Epithelial cell of esophagus (primary cell): ENCODE measurements at regions not wholly inside any gene's neighbourhood (a gene's known extent, or its start where the extent isn't known, plus 50 kb on each side); places are given as distances from the start of the nearest gene placed in this dataset.
A peak's percentile ranks its signal among the peaks of the same experiment; 100 is the strongest.

Experiments used
- DNase-seq: peaks from one replicate; pipeline ENCODE4 v3.0.0; 2010; ENCODE audit warnings: low read depth
- H3K4me3 ChIP-seq: 2 replicates; pipeline ENCODE4 v1.5.1; 2011; ENCODE audit warnings: mild to moderate bottlenecking, low read length, control low read depth
- TF ChIP-seq, protein P1 (sequence below): IDR thresholded peaks from 2 replicates; pipeline ENCODE4 v1.5.1; 2011; ENCODE audit warnings: low read depth, mild to moderate bottlenecking, low read length, control low read depth, inconsistent platforms; ENCODE audit not compliant: insufficient read depth; ENCODE audit errors: missing control alignments

DNA sequence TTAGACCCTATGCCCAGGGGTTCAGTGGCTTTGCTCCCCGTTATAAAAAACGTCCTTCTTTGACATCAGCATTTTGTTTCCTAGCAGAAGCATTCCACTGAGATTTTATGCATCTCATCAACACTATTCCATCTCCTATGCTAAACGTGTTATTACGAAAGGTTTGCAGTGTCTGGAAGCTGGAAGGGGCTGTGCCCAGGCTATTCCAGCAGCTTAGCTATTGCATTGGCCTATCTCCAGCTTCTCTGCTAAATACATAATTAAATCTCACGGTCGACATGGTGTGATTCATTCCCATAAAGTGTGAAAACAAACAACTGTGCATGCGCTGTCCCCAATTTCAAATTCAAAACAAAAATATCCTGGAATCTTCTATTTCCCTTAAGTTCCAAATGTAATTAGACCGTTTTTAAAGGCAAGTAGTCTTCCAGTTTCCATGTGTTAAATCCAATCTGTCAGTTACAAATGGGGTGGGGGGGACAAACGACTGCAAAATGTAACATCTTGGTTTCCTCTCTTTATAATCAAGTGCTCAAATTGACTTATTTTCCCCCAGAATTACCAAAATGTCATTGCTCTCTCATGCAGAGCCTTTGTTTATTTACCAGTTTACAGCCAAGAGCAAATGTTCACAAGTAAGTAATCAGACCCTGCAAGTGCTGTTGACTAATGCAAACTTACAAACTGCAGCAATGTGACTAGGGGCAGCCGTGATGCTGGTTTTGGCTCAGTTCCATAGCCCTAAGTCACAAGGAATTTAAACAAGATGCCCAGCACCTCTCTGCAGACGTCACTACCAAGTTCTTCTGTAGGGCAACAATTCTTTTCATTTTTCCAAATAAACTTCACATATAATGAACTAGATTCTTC lies 212.3 kb upstream of the RORB start:
- H3K4me3 ChIP-seq = no peak overlapping the region
- peak; percentile 23 for DNase-seq
- TF ChIP-seq, protein P1, sequence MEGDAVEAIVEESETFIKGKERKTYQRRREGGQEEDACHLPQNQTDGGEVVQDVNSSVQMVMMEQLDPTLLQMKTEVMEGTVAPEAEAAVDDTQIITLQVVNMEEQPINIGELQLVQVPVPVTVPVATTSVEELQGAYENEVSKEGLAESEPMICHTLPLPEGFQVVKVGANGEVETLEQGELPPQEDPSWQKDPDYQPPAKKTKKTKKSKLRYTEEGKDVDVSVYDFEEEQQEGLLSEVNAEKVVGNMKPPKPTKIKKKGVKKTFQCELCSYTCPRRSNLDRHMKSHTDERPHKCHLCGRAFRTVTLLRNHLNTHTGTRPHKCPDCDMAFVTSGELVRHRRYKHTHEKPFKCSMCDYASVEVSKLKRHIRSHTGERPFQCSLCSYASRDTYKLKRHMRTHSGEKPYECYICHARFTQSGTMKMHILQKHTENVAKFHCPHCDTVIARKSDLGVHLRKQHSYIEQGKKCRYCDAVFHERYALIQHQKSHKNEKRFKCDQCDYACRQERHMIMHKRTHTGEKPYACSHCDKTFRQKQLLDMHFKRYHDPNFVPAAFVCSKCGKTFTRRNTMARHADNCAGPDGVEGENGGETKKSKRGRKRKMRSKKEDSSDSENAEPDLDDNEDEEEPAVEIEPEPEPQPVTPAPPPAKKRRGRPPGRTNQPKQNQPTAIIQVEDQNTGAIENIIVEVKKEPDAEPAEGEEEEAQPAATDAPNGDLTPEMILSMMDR = no peak

DNA sequence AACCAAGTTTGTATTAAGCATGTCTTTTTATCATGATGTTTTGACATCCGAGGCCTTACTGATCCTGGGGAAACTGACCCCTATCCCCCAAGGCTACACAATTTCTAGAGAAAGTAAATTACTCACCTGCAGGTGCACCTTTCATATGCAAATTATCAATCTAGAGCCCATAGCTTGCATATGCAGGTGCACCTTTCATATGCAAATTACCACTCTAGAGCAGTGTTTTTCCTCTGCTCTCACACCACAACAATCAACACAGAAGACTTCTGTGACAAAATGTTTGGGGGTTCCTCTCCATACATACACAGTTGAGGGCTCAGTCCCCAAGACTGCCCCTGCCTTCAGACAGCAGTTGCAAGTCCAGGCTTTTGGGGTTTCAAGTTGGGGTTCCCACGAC lies 203.7 kb upstream of the RORB start:
- DNase-seq = no peak
- TF ChIP-seq, protein P1 = no peak
- no peak overlapping the region for H3K4me3 ChIP-seq

DNA sequence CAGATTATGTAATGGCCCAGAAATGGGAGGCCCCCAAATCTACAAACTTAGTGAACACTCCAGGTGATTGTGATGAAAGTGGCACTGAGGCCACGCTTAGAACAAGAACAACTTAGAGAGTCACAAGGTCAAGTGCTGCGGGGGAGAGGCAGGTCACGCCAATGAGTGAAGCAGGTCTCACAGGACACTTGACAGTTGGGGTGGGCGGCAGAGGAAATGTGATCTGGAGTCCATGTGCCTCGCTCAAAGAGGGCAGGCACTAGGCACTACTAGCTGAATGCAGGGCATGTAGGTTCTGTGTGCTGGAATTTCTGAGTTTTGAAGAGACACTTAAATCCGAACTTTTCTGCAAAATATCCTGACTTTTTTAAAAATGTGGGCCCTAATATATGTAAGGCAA lies 193.2 kb upstream of the RORB start:
- TF ChIP-seq, protein P1 = no peak
- no peak overlapping the region for H3K4me3 ChIP-seq
- DNase-seq = no peak

DNA sequence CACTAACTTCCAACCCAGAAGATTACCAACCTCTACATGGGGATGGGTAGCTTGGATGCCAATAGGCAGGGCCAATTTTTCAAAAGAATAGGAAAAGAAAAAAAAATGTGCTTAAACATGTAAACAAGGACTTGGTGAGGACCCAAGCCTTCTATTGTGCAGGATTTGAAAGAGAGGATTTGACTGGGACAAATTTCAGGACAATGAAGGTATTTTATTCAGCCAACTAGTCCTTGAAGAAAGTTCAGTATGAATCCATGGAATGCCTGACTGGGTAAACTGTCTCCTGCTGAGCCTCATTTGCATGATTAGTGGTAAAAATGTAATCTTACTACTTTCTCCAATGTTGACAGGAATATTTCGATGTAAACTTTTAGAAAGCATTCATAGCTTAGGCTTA lies 192.5 kb upstream of the RORB start:
- H3K4me3 ChIP-seq = no peak overlapping the region
- no peak for DNase-seq
- TF ChIP-seq, protein P1 = no peak

DNA sequence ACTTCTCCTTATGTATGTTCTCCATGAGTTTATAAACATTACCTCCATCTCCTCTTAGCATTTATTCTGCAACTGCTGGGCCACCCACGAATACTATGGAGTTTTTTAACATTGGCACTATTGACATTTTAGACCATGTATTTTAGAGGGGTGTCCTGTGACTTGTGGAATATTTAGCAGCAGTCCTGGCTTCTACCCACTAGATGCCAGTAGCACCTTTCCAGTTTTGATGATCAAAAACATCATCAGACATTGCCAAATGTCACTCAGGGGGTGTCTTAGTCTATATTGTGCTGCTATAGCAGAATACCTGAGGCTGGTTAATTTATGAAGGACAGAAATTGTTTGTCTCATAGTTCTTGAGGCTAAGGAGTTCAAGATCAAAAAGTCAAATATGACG lies 187.5 kb upstream of the RORB start:
- no peak overlapping the region for H3K4me3 ChIP-seq
- TF ChIP-seq, protein P1 = no peak
- no peak for DNase-seq

DNA sequence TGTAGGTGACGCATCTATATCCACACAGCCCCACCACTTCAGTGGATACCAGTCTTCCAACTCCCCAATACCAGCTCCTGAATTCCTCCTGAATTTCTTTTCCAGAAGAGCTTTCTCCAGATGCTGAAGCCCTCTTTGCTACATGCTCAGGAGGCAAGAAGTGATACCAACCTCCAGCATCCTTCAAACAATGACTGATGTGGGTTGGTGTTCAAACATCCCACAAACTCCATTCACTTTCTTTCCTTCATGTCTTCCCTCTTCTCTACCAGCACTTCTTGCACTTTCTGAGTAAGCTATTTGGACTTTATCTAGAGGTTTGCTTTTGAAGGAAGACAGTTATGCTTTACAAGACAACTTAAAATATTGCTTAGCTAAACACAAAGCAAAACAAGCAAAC lies 179.9 kb upstream of the RORB start:
- H3K4me3 ChIP-seq = no peak overlapping the region
- TF ChIP-seq, protein P1 = no peak
- no peak for DNase-seq

DNA sequence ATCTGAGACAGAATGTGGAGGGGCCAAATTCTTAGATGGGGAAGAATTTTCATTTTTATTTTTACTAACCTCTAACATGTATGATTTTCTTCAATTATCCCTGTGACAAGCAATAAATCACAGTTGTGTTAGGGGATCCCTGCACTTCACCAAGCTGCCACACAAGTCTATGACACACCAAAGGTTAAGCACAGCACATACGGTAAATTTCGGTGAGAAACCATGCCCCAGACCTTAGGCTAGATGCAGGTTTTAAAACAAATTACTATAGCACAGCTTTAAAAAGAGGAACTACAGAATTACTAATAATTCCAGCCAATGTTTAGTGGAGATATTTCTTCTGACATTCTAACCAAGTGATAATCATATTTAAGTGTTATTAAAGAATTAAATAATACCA lies 175.7 kb upstream of the RORB start:
- TF ChIP-seq, protein P1 = no peak
- no peak for DNase-seq
- no peak overlapping the region for H3K4me3 ChIP-seq
